Smooth muscle cell (in vitro differentiated cells): ENCODE measurements at regions not wholly inside any gene's neighbourhood (a gene's known extent, or its start where the extent isn't known, plus 50 kb on each side); places are given as distances from the start of the nearest gene placed in this dataset.

ENCODE experiments used
- DNase-seq: peaks from one replicate; lab custom pipeline; 2025; ENCODE audit not compliant: unreplicated experiment; lab: John Stamatoyannopoulos, UW
- H2AFZ ChIP-seq: fragments of 200-600 bp; sonication (generic); 2 replicates; pipeline ENCODE4 v1.6.0; 2016; ENCODE audit warnings: antibody characterized with exemption, low read depth, mild to moderate bottlenecking
- H3F3A ChIP-seq: fragments of 200-600 bp; sonication (generic); 2 replicates; pipeline ENCODE4 v1.6.0; 2017; ENCODE audit warnings: antibody characterized with exemption, low read depth
- H3K27ac ChIP-seq: fragments of 200-600 bp; sonication (generic); 2 replicates; pipeline ENCODE4 v1.5.1; 2016; ENCODE audit warnings: low read depth, mild to moderate bottlenecking
- H3K27me3 ChIP-seq: fragments of 200-600 bp; sonication (generic); 2 replicates; pipeline ENCODE4 v1.6.1; 2016; ENCODE audit warnings: low read depth, mild to moderate bottlenecking
- H3K36me3 ChIP-seq: fragments of 200-600 bp; sonication (generic); 2 replicates; pipeline ENCODE4 v1.5.1; 2016; ENCODE audit warnings: low read depth
- H3K4me1 ChIP-seq: fragments of 200-600 bp; sonication (generic); 2 replicates; pipeline ENCODE4 v1.5.1; 2016; ENCODE audit warnings: low read depth
- H3K4me2 ChIP-seq: fragments of 200-600 bp; sonication (generic); 2 replicates; pipeline ENCODE4 v1.6.0; 2016; ENCODE audit warnings: mild to moderate bottlenecking
- H3K4me3 ChIP-seq: fragments of 200-600 bp; sonication (generic); 2 replicates; pipeline ENCODE4 v1.5.1; 2016; ENCODE audit warnings: mild to moderate bottlenecking
- H3K79me2 ChIP-seq: fragments of 200-600 bp; sonication (generic); 2 replicates; pipeline ENCODE4 v1.6.0; 2016; ENCODE audit warnings: low read depth, mild to moderate bottlenecking
- H3K9ac ChIP-seq: fragments of 200-600 bp; sonication (generic); 2 replicates; pipeline ENCODE4 v1.6.0; 2016; ENCODE audit warnings: low read depth
- H3K9me3 ChIP-seq: fragments of 200-600 bp; sonication (generic); replicated peaks from 2 replicates; pipeline ENCODE4 v1.5.1; 2016; ENCODE audit warnings: low read depth
- H4K20me1 ChIP-seq: fragments of 200-600 bp; sonication (generic); 2 replicates; pipeline ENCODE4 v1.6.0; 2016; ENCODE audit warnings: low read depth
- CTCF ChIP-seq: fragments of 200-600 bp; sonication (generic); IDR thresholded peaks from 2 replicates; pipeline ENCODE4 v1.5.1; 2017; ENCODE audit warnings: borderline replicate concordance, mild to moderate bottlenecking, antibody characterized with exemption; ENCODE audit not compliant: insufficient read depth, poor library complexity, severe bottlenecking
- WGBS: methylation state at CpG from one replicate; pipeline ENCODE4 v1.1.7; 2016; ENCODE audit warnings: low lambda C conversion rate; 5-methylcytosine and 5-hydroxymethylcytosine counted together

DNA sequence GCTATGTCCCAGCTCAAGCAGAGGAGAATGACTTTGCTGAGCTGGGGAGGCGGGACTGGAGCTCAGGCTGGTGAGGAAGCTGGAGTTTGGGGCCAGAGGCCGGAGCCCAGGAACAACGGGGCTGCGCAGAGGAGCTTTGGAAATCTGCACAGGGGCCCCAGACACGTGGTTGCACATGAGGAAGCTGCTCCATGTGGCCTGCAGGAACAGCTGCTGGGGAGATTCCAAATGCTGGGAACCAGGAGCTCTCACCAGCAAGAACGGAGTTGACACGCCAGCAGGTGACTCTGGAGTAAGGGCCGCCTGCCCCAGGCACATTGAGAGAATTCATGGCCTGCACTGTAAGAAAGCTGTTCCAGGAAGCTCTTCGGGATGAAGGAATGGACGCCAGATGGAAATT is 91.0 kb downstream of the OLFM1 start:
- Histone ChIP-seq H3K4me1 (no peaks in the 10 kb centered on the region), H3K36me3 (no peaks in the 10 kb centered on the region), H3K9me3 (no peaks in the 10 kb centered on the region), H3F3A (no peaks in the 10 kb centered on the region), H3K27me3 (peaks cover under 1% of the 10 kb centered on the region), H4K20me1 (no peaks in the 10 kb centered on the region), H3K9ac (no peak overlapping the region), H3K4me3 (no peak overlapping the region), H3K4me2 (no peak overlapping the region), H3K79me2 (no peaks in the 10 kb centered on the region), H3K27ac (no peak overlapping the region), H2AFZ (no peak overlapping the region)
- no peak for TF ChIP-seq CTCF
- 82% methylated on average over 10 of the region's 10 CpGs for WGBS
- DNase-seq: no peak

DNA sequence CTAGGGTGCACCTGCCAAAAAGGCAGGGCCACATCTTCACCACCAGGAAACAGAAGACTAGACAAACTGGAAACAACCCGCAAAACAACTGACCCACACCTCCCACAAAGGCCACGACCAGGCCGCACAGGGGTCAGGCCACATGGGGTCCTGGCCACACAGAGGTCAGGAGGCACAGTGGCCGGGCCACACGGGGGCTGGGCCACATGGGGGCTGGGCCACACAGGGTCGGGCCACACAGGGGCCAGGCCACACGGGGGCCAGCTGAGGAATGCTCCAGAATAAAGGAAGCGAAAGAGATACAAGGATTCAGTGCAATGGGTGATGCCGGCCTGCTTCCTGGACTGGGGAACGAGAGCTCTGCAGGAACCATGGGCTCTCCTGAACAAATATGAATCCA is 91.6 kb downstream of the OLFM1 start:
- Histone ChIP-seq H3K4me3 (no peak overlapping the region), H3K4me1 (no peaks in the 10 kb centered on the region), H3K9ac (no peak overlapping the region), H2AFZ (no peak overlapping the region), H3K36me3 (no peaks in the 10 kb centered on the region), H3K4me2 (no peak overlapping the region), H3K27ac (no peak overlapping the region), H3K79me2 (no peaks in the 10 kb centered on the region), H3F3A (no peaks in the 10 kb centered on the region), H3K27me3 (peaks cover 3% of the 10 kb centered on the region), H3K9me3 (no peaks in the 10 kb centered on the region), H4K20me1 (no peaks in the 10 kb centered on the region)
- no peak for TF ChIP-seq CTCF
- 87% methylated on average over 10 of the region's 10 CpGs for WGBS
- DNase-seq: no peak

GRCh38 chr9:135179976-135180375 is 92.5 kb downstream of the OLFM1 start:
- Histone ChIP-seq H3K4me1 (no peaks in the 10 kb centered on the region), H3K27ac (no peak overlapping the region)
- no peak for TF ChIP-seq CTCF

DNA sequence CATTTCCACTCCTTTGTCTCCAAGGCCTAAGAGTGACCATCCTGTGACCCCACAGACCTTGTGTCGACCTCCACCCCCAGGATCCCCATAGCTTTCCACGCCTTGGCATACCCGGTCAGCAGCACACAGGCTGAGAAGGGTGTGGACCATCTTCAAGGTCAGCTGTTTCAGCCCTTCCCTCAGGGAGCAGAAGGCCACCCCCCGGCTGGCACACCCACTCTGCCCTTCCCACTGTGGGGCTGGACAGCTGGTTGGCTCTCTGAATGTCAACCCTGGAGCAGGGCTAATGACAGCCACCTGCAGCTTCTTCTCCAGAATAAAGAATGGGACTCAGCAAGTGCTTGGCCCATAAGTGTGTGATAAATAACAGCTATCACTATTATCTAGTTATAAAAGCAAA is 93.1 kb downstream of the OLFM1 start:
- 89% methylated on average over 4 of the region's 4 CpGs for WGBS

More at GRCh38 chr9:135179976-135180375, 92.5 kb downstream of the OLFM1 start:
- H3K79me2 ChIP-seq: no peaks in the 10 kb centered on the region
- H2AFZ ChIP-seq: no peak overlapping the region
- no peaks in the 10 kb centered on the region for H3K9me3 ChIP-seq
- 80% methylated on average over 9 of the region's 9 CpGs for WGBS
- no peaks in the 10 kb centered on the region for H3K36me3 ChIP-seq
- H3F3A ChIP-seq: no peaks in the 10 kb centered on the region
- no peak for DNase-seq
- H3K4me3 ChIP-seq: no peak overlapping the region
- H3K4me2 ChIP-seq: no peak overlapping the region
- H4K20me1 ChIP-seq: no peaks in the 10 kb centered on the region
- no peak overlapping the region for H3K9ac ChIP-seq
- H3K27me3 ChIP-seq: peaks cover 3% of the 10 kb centered on the region

More for the DNA sequence above, 93.1 kb downstream of the OLFM1 start:
- no peak for TF ChIP-seq CTCF
- H3K9me3 ChIP-seq: no peaks in the 10 kb centered on the region
- no peak overlapping the region for H3K27ac ChIP-seq
- DNase-seq: no peak
- H3K27me3 ChIP-seq: peaks cover 3% of the 10 kb centered on the region
- no peak overlapping the region for H2AFZ ChIP-seq
- no peaks in the 10 kb centered on the region for H3K4me1 ChIP-seq
- H3K9ac ChIP-seq: no peak overlapping the region
- no peaks in the 10 kb centered on the region for H3F3A ChIP-seq
- no peaks in the 10 kb centered on the region for H3K79me2 ChIP-seq
- H3K36me3 ChIP-seq: no peaks in the 10 kb centered on the region
- no peak overlapping the region for H3K4me2 ChIP-seq
- no peaks in the 10 kb centered on the region for H4K20me1 ChIP-seq
- no peak overlapping the region for H3K4me3 ChIP-seq
